HG02623 (cell line): ENCODE measurements at regions not wholly inside any gene's neighbourhood (a gene's known extent, or its start where the extent isn't known, plus 50 kb on each side); places are given as distances from the start of the nearest gene placed in this dataset.

Source experiments
- ATAC-seq: cut with Tn5 transposase; IDR thresholded peaks from one replicate; pipeline ENCODE4 v1.9.1; 2021; ENCODE audit warnings: moderate library complexity; ENCODE audit not compliant: unreplicated experiment

GRCh38 chr9:108212184-108212583 lies 643.6 kb downstream of the ACTL7B start:
- no peak for ATAC-seq

DNA sequence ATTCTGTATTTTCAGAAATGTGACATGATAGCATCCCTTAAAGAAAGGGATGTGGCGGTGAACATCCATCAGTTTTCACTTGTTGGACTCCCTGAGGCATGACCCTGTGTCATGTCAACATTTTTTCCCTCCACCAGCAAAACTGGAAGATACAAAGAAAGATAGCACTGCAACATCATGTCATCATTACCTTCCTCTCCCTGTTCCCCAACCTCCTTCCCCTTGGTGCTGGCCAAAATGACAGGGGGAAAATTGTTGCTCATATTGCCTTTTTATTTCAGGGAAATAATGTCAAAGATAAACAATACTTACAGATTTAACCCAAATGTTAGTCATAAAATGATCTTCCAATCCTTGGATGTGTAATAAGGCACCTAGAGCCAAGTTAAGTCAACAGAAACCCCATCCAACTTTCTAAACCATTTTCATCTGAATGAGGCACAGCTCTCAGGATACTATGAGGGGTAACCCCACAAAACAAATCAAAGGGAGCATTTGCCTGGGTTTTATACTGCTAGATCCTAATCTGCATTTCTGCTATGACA lies 644.3 kb downstream of the ACTL7B start:
- ATAC-seq = no peak

DNA sequence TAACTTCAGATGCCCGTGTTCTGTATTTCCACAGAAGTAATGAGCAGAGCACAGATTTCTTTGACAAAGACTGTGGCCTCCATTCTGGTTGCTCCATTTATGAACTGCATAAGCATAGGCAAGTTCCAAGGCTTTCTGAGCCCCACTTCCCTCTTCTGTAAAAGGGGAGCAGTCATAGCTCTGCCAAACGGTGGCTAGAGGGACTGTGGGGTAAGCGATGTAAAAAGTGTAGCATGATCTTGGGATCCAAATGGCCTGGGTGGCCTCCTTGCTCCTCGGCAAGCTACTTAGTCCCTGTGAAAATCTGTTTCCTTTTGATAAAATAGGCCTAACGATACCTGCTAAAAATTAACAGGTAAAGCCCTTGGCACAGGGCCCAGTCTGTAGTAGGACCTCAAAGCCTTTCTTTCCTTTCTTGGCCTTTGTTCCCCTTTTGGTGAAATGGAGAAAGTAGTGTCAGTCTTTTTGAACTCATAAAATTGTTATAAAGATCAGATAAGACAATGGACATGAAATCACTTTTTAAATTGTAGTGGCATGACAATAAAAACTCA lies 646.6 kb downstream of the ACTL7B start:
- no peak for ATAC-seq

DNA sequence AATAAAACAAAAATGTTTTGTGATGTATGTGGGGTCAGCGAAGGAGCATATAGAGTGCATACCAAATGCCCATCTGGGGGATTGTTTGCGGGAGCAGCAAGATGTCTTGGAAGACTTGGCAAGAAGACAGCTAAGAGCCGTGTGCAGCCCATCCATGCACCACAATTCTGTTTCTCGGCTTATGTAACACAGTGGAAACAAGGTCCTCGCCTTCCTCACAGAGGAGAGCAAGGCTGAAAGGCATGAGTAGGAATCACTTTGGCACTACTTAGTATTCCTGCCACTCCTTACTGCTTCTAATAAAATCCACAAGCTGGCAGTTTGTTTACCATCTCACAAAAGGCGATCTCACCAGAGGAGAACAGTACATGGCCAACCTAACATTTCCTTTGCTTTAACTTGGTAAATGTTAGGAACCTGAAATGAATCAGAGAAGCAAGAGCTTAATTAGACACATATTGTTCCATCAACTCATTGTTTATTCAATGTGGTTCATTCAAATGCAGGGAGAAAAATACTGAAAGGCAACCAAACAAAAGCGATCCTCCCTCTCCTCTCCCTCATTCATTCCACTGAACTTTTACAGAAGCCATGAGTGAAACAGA lies 648.1 kb downstream of the ACTL7B start:
- ATAC-seq = no peak

GRCh38 chr9:108205276-108205675 lies 650.5 kb downstream of the ACTL7B start:
- ATAC-seq = no peak

DNA sequence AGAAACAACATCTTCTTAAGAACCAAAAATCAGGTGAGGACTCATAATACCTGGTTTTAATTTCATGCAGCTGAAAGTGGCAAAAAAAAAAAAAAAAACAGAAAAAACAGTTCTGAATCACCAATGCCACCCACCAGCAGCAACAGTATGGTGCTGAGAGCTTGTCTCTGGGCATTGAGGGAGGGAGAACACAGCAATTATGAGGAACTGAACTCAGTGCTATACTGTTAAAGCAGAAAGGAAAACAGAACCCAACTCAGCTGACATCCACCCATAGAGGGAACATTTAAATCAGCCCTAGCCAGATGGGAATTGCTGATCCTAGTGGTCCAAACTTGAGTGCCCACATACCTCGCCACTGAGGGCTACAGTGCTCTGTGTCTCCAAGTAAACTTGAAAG lies 657.9 kb downstream of the ACTL7B start:
- ATAC-seq = no peak

DNA sequence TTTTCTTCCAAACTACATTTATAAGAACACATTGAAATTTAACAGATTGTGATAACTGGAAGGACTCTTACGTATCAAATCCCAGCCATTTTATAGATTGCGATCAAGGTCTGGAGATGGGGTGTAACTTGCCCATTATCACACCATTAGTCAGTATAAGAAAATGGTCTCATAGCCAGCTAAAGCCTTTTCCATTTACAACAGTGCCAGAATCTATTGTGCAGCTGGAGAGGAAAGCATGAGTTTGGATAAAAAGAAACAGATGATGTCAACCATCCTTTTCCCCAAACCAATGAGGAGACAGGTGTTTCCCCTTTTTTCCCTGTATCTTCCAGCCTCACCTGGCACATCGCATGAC lies 658.8 kb downstream of the ACTL7B start:
- no peak for ATAC-seq

DNA sequence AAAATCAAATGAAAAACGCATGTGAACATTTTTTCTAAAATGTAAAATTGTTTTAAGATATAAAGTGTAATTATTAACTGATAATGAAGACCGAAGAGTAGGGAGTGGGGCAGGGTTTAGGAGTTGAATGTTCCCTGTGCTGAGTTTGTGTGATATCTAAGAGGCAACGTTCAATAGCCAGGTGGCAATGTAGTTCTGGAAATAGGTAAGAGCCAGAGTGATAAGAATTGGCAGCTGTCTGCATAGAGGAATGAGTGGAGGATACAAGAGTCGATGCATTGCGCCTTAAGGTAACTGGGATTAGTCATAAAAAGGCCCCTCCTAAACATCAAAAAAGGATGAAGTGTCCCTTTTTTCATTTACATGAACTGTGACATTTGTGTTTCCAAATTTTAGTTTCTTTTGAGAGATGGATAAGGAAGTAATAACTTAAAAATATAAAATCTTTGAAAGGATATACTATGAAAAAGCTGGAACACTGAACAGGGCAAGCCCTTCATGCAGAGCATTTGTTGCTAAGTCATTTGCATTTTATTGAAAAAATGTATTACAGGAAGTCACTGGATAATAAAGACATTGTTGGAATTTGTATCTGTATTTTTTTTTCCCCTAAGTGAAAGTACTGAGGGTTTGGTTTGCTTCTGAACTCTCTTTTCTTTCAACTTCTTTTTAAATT lies 659.3 kb downstream of the ACTL7B start:
- no peak for ATAC-seq

DNA sequence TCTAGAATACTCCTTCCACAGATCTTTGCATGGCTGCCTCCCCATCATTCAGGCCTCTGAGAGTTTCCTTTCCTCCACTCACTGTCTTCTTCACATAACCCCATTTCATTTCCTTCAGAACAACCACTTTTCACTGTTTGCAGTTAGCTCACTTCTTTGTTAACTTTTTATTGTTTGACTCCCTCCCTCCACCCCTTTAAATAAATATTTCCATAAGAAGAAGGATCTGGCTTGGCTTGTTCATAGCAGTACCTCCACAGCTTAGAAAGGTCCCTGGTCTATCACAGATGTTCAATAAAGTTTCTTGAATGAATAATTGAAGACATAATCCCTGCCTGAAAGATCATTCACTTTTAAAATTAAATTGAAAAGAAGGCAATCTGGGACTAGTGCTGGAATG lies 661.6 kb downstream of the ACTL7B start:
- no peak for ATAC-seq

DNA sequence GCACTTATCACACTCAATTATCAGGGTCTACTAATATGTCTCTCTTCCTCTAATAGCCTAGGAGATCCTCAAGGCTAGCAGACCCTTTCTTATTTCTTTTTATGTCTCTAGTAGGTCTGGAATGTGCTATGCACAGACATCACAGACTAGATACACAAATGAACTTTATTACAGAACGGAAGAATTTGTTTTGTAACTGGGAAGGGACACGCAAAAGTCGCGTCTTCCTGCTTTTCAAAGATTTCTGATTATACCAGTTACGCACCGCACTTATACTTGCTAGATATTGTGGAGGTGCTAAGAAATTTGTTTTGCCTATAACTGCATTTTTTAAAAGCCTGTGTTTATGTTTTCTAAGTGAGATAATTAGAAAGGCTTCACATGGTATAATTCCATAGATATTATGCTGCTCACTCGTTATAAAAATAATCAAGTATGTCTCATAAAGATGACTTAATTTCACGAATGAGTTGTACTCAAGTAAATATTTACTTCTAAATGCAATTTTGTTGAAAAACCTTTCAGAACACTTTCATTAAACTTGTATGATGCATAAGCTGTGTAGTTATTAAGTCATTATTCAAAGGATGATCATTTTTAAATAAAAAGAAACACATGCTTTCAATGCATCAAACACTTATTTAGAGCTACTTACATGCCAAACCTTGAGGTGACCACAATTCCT lies 662.6 kb downstream of the ACTL7B start:
- ATAC-seq = no peak

GRCh38 chr9:108191065-108191464 lies 664.7 kb downstream of the ACTL7B start:
- no peak for ATAC-seq

- no peak for ATAC-seq
These were observed 666.8 kb downstream of the ACTL7B start for GRCh38 chr9:108188976-108189375.

GRCh38 chr9:108188482-108188881 lies 667.3 kb downstream of the ACTL7B start:
- no peak for ATAC-seq

DNA sequence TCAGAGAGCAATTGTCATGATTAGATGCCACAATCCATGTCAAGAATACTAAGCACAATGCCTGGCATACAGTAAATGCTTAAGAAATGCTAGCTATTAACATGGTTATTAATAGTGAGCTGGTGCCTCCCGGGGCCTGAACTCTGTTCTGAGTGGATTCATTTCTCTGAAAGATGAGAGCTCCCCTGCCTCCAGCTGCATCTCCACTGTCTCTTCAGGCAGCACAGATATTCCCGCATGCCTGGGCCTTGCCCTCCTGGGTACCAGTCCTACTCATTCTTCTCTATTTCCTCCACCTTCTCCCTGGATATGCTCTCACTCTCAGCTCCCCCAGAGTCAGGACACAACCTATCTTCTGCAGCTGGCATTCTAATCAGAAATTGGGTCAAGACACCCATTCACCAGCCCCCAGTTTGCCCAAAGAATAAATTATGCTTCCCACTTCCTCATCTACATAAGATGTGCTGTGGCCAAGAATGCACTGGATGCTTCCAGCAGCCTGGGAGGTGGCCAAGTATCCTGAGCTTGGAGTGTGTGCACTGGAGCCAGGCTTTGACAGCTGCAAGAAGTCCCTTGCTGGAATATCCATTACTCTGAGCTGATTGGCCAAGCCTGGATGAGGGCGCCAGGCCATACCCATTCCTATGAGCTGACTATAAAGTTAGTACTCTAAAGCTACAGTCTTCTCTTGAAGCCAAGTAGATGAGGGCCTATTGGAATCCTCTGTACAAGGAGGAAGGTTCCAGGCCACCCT lies 669.0 kb downstream of the ACTL7B start:
- no peak for ATAC-seq

DNA sequence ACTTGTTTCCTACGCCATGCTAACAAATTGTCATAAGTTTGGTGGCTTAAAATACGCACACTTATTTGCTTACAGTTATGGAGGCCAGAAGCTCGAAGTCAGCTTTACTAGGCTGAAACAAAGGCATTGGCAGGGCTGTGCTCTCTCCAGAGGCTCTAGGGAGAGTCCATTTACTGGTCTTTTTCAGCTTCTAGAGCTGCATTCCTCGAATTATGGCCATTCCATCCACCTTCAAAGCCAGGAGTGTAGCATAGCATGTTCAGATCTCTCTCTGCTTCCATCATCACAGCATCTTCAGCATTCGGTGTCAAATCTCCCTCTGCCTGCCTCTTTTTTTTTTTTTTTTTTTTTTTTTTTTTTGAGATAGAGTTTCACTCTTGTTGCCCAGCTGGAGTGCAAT lies 670.2 kb downstream of the ACTL7B start:
- no peak for ATAC-seq

DNA sequence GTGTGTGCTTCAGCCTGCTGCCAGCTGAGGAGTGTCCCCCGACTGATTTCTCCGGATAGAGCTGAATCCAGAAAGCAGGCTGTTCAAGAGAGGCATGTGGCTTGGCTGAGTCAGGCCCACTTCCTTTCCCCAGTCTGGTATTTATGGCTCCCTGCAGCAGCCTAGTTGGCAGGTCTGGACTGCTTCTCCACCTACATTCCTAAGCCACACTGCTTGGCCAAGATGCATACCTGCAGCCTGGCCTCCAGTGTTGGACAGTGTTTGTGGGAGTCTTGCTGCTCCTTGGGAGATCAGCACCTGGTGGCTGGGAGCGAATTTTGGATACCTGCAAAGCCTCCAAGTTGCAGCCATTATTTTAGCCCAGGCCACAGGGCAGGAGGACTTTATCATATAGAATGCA lies 670.8 kb downstream of the ACTL7B start:
- no peak for ATAC-seq

GRCh38 chr9:108184009-108184408 lies 671.8 kb downstream of the ACTL7B start:
- no peak for ATAC-seq

DNA sequence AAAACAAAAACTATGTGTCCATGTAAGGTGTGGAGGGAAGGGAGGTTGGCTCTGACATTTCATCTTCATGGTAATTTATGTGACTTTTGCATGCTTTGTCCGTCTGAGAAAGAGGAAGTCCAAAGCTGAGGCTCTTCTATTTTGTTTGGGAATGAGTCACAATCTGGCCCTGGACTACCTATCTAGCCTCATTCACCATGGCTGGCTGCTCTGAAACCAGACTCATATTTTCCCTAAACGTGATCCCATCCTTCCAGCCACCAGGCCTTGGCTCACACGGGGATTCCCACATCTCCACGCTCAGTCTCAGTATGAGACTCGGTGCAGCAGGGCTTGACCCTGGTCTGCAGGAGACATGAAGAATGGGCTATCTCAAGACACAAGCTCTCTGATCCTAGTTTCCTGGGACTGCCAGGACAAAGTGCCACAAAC lies 672.8 kb downstream of the ACTL7B start:
- peak; percentile 76 for ATAC-seq

GRCh38 chr9:108182270-108182669 lies 673.5 kb downstream of the ACTL7B start:
- no peak for ATAC-seq

DNA sequence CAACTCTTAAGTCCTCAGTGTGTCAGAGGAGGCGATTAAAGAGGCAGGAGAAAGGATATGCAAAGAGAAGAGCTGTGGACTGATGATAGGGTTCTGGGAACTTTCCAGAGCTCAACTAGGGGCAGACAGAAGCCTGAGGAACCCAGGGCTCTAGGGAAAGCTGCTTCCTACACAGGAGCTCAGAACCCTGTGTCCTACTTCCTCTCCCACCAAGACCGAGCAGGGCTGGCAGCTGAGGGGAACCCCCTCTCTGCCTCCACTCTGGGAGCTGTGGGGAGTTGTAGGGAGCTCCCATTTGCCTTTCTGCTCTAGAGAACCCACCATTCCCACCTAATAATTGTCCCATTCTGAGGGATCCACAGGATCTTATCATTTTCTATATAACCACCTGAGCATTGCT lies 674.3 kb downstream of the ACTL7B start:
- ATAC-seq = no peak

DNA sequence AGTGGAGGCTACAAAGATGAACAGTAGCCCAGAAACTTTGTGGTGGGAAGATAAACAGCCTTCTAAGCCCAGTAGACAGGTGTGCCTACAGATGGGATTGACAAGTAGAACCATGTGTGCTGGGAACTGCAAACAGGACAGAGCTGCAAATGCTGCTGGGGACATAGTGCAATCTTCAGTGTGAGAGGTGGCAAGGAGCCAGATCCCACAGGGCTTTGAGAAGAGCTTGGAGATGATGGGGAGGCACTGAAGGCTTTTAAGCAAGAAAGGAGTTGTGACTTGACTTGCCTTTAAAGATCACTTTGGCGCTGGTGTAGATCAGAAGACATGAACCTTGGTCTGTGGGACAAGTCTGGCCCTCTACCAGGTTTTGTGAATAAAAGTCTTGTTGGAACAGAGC lies 675.2 kb downstream of the ACTL7B start:
- ATAC-seq = no peak
